ENCODE measurements at regions not wholly inside any gene's neighbourhood (a gene's known extent, or its start where the extent isn't known, plus 50 kb on each side); places are given as distances from the start of the nearest gene placed in this dataset.

GRCh38 chr10:130844310-130844709, 467.2 kb downstream of the TCERG1L start:
- no peak overlapping the region for H3K4me3 ChIP-seq (ENCODE audit: low read depth, low read length)
- DNase-seq (ENCODE audit: low read depth): no peak
- no peak for TF ChIP-seq CTCF (conservative IDR thresholded peaks at IDR 0.05; ENCODE audit: low read depth, low read length)

- no peak for TF ChIP-seq CTCF (conservative IDR thresholded peaks at IDR 0.05; ENCODE audit: low read depth, low read length)
- no peak for DNase-seq (ENCODE audit: low read depth)
- no peak overlapping the region for H3K4me3 ChIP-seq (ENCODE audit: low read depth, low read length)
These were observed 464.4 kb downstream of the TCERG1L start for GRCh38 chr10:130847170-130847569.

- no peak for TF ChIP-seq CTCF (conservative IDR thresholded peaks at IDR 0.05; ENCODE audit: low read depth, low read length)
- no peak for DNase-seq (ENCODE audit: low read depth)
These were observed 462.7 kb downstream of the TCERG1L start for GRCh38 chr10:130848855-130849254.

GRCh38 chr10:130854151-130854550, 457.4 kb downstream of the TCERG1L start:
- no peak for DNase-seq (ENCODE audit: low read depth)
- H3K4me3 ChIP-seq (ENCODE audit: low read depth, low read length): no peak overlapping the region
- TF ChIP-seq CTCF (conservative IDR thresholded peaks at IDR 0.05; ENCODE audit: low read depth, low read length): no peak

More at GRCh38 chr10:130848855-130849254, 462.7 kb downstream of the TCERG1L start:
- no peak overlapping the region for H3K4me3 ChIP-seq (ENCODE audit: low read depth, low read length)

GRCh38 chr10:130857631-130858295, 453.8 kb downstream of the TCERG1L start:
- no peak for TF ChIP-seq CTCF (conservative IDR thresholded peaks at IDR 0.05; ENCODE audit: low read depth, low read length)
- no peak for DNase-seq (ENCODE audit: low read depth)

GRCh38 chr10:130858626-130859025, 452.9 kb downstream of the TCERG1L start:
- TF ChIP-seq CTCF (conservative IDR thresholded peaks at IDR 0.05; ENCODE audit: low read depth, low read length): no peak

More at GRCh38 chr10:130857631-130858295, 453.8 kb downstream of the TCERG1L start:
- H3K4me3 ChIP-seq (ENCODE audit: low read depth, low read length): no peak overlapping the region

GRCh38 chr10:130859427-130859826, 452.1 kb downstream of the TCERG1L start:
- no peak for DNase-seq (ENCODE audit: low read depth)
- no peak overlapping the region for H3K4me3 ChIP-seq (ENCODE audit: low read depth, low read length)
- TF ChIP-seq CTCF (conservative IDR thresholded peaks at IDR 0.05; ENCODE audit: low read depth, low read length): no peak

More at GRCh38 chr10:130858626-130859025, 452.9 kb downstream of the TCERG1L start:
- DNase-seq (ENCODE audit: low read depth): no peak
- no peak overlapping the region for H3K4me3 ChIP-seq (ENCODE audit: low read depth, low read length)

Measured in epithelial cell of proximal tubule (primary cell).